Cardiac muscle cell (in vitro differentiated cells and primary cell): ENCODE measurements at regions not wholly inside any gene's neighbourhood (a gene's known extent, or its start where the extent isn't known, plus 50 kb on each side); places are given as distances from the start of the nearest gene placed in this dataset.
A peak's percentile ranks its signal among the peaks of the same experiment; 100 is the strongest.

Experiments
- DNase-seq, 2 donors: peaks; one replicate each; pipeline versions ENCODE4 v3.0.0 to v3.0.0-alpha.2; 2010 to 2017; ENCODE audit warnings: low read depth in 1 of 2, low spot score in 1 of 2
- H3K27ac ChIP-seq: fragments of 200-600 bp; sonication (generic); 2 replicates; pipeline ENCODE4 v1.5.1; 2016
- H3K27me3 ChIP-seq: fragments of 200-600 bp; sonication (generic); 2 replicates; pipeline ENCODE4 v1.6.0; 2016; ENCODE audit warnings: control low read depth
- H3K36me3 ChIP-seq: fragments of 200-600 bp; sonication (generic); 2 replicates; pipeline ENCODE4 v1.5.1; 2016; ENCODE audit warnings: control low read depth
- H3K4me1 ChIP-seq: fragments of 200-600 bp; sonication (generic); 2 replicates; pipeline ENCODE4 v1.8.1; 2017; ENCODE audit warnings: low read depth, mild to moderate bottlenecking, mixed run types
- H3K4me3 ChIP-seq: fragments of 200-600 bp; sonication (generic); 2 replicates; pipeline ENCODE4 v1.5.1; 2016; ENCODE audit warnings: mild to moderate bottlenecking
- H3K9me3 ChIP-seq: fragments of 200-600 bp; sonication (generic); 2 replicates; pipeline ENCODE4 v1.5.1; 2017; ENCODE audit warnings: low read depth, mild to moderate bottlenecking, control low read depth
- CTCF ChIP-seq: IDR thresholded peaks from 2 replicates; pipeline ENCODE4 v1.5.1; 2012; ENCODE audit warnings: low read depth, mild to moderate bottlenecking, low read length

- no peaks in the 10 kb centered on the region for H3K36me3 ChIP-seq
- no peaks in the 10 kb centered on the region for H3K27me3 ChIP-seq
- no peaks in the 10 kb centered on the region for H3K9me3 ChIP-seq
- peaks cover 11% of the 10 kb centered on the region for H3K4me1 ChIP-seq
- DNase-seq = no peak
- H3K27ac ChIP-seq = no peak overlapping the region
- no peak for TF ChIP-seq CTCF
- H3K4me3 ChIP-seq = no peak overlapping the region
These were observed 180.7 kb upstream of the HS3ST5 start for GRCh38 chr6:114523508-114523907.

DNA sequence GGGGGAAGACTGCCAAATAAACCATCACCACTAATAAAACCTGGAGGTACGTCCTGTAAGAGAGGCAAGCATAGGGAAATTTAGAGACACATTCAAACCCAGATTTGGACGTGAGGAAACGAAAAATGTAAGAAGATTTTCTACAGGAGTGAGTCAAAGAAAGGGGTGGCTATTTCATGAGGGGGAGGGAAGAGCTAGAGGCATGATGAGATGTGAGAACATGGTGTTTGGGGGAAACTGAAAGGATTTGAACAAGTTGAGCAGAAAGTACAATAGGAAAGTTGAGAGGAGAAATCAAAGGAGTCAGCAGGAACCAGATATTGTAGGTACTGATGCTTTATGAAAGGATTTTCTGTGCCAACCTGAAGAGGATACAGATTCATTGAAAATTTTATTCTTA lies 179.1 kb upstream of the HS3ST5 start:
- Histone ChIP-seq H3K4me1 (peaks cover 9% of the 10 kb centered on the region), H3K4me3 (no peak overlapping the region), H3K27me3 (no peaks in the 10 kb centered on the region), H3K9me3 (no peaks in the 10 kb centered on the region), H3K27ac (no peak overlapping the region), H3K36me3 (no peaks in the 10 kb centered on the region)
- no peak for TF ChIP-seq CTCF
- DNase-seq = no peak

GRCh38 chr6:114520976-114521375 lies 178.2 kb upstream of the HS3ST5 start:
- H3K36me3 ChIP-seq = no peaks in the 10 kb centered on the region
- no peak for TF ChIP-seq CTCF
- no peak overlapping the region for H3K27ac ChIP-seq
- no peaks in the 10 kb centered on the region for H3K9me3 ChIP-seq
- no peak for DNase-seq
- H3K27me3 ChIP-seq = no peaks in the 10 kb centered on the region
- peaks cover 6% of the 10 kb centered on the region for H3K4me1 ChIP-seq
- no peak overlapping the region for H3K4me3 ChIP-seq

DNA sequence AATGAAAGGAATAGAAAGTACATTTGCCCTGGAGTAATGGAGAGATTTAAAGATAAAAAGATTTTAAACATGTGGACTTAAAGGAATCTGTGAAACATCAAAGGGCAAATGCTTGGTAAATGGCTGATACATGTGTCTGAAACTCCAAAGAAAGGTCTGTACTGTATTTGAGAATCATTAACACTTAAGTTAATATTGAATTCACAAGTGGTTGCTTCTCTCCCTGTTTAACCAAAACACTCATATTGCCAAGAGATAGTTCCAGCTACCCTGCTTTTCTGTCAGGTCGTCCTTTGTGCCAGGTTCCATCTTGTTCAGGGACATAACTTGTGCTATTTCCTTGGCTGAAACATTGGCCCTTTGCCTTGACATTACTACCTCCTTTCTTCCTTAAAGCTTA lies 171.3 kb upstream of the HS3ST5 start:
- Histone ChIP-seq H3K4me1 (no peaks in the 10 kb centered on the region), H3K27ac (no peak overlapping the region), H3K4me3 (no peak overlapping the region), H3K9me3 (no peaks in the 10 kb centered on the region), H3K36me3 (no peaks in the 10 kb centered on the region), H3K27me3 (no peaks in the 10 kb centered on the region)
- no peak for DNase-seq
- no peak for TF ChIP-seq CTCF

DNA sequence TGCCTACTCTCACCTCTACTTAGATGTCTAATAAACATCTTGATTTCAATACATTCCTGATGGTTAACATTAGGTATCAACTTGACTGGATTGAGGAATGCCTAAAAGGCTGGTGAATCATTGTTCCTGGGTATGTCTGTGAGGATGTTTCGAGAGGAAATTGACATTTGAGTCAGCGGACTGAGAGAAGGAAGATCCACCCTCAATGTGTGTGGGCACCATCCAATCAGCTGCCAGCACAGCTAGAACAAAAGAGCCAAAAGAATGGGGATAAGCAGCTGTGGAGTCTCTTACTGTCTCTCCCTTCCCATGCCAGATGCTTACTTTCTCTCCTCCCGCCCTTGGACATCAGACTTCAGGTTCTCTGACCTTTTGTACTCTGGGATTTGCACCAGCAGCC lies 128.6 kb upstream of the HS3ST5 start:
- H3K36me3 ChIP-seq = no peaks in the 10 kb centered on the region
- no peaks in the 10 kb centered on the region for H3K27me3 ChIP-seq
- no peak overlapping the region for H3K4me3 ChIP-seq
- peaks cover 12% of the 10 kb centered on the region for H3K4me1 ChIP-seq
- DNase-seq = no peak
- no peaks in the 10 kb centered on the region for H3K9me3 ChIP-seq
- H3K27ac ChIP-seq = no peak overlapping the region
- no peak for TF ChIP-seq CTCF

GRCh38 chr6:114467931-114468330 lies 125.1 kb upstream of the HS3ST5 start:
- peak in 1 of 2 donors; percentile 62 for DNase-seq
- Histone ChIP-seq H3K27ac (no peak overlapping the region), H3K36me3 (no peaks in the 10 kb centered on the region), H3K4me3 (no peak overlapping the region), H3K27me3 (no peaks in the 10 kb centered on the region), H3K4me1 (no peaks in the 10 kb centered on the region), H3K9me3 (no peaks in the 10 kb centered on the region)
- TF ChIP-seq CTCF = no peak
